Caki2 (cell line): ENCODE measurements at regions not wholly inside any gene's neighbourhood (a gene's known extent, or its start where the extent isn't known, plus 50 kb on each side); places are given as distances from the start of the nearest gene placed in this dataset.
A peak's percentile ranks its signal among the peaks of the same experiment; 100 is the strongest.

Experiments used
- DNase-seq: peaks from one replicate; pipeline ENCODE4 v3.0.0-alpha.2; 2015; ENCODE audit warnings: low read depth
- in situ Hi-C: cut with HindIII; loops from 2 replicates; pipeline ENCODE4 v1.10.0; 2016; ENCODE audit warnings: low sequenced_read_pairs, low pct_unique_long_range_greater_than_20kb, mixed read lengths

DNA sequence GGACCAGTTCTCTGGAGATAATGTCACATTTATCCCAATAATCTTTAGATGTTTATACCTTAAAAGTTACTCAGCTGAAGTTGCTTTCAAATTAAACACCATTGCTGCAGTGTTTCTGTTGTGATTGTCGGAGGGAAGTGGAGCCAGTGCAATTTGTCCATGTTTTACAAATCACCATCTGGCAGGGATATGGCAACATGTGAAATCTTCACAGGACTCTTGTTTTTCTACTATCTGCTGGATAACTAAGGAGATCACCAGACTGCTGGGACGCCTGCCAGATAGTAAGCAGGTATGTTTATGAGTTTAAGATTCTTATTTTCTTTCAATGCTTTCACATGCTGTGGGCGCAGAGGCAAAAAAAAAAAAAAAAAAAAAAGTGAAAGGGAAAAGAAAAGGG is 100.3 kb upstream of the SOX5 start:
- in situ Hi-C loops: no loop called here
- no peak for DNase-seq

DNA sequence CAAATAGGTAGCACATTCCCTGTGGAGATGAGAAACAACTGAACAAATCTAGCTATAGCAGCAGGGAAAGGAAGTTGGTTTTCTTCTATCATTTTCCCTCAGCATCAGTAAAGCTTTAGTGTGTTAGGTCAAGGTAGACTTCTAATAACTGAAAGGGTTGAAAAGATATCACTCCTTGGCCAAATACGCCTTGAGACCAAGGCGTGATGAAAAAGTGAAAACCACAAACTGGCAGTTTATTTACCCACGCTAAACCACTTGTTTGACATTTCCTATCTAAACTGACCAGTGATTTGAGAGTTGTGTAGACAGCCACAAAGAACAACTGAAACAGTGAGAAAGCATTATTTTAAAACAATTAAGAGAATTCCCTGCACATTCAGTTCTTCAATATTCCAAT is 99.6 kb upstream of the SOX5 start:
- no peak for DNase-seq

DNA sequence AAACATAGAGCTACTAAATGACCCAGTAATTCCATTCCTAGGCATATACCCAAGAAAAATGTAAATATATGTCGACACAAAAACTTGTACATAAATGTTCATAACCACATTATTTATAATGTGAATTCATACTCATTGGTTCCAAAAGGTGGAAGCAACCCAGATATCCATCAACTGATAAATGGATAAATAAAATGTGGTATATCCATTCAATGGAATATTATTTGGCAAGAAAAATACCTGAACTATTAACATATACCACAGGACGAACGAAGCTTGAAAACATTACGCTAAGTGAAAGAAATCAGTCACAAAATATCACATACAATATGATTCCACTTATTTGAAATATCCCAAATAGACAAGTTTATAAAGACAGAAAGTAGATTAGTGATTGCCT is 99.0 kb upstream of the SOX5 start:
- in situ Hi-C loops: no loop called here
- no peak for DNase-seq

More for the DNA sequence above, 99.6 kb upstream of the SOX5 start:
- in situ Hi-C loops: no loop called here

DNA sequence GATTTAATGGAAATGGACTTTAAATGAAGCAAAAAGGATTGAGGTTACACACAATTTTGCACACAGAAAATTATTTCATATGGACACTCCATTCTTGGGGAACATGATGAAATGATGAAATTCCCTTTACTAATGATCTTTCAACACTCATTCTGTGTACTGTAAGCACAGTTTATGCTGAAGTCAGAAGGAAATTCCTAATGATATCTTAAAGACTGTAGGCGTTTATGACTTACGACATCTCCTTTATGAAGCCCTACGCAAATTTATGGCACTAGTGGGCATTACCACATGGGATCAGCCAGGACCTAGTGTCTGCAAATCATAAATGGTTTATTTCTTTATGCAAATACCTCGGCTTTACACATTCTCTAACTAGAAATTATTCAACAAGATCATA is 97.9 kb upstream of the SOX5 start:
- in situ Hi-C loops: no loop called here
- no peak for DNase-seq

DNA sequence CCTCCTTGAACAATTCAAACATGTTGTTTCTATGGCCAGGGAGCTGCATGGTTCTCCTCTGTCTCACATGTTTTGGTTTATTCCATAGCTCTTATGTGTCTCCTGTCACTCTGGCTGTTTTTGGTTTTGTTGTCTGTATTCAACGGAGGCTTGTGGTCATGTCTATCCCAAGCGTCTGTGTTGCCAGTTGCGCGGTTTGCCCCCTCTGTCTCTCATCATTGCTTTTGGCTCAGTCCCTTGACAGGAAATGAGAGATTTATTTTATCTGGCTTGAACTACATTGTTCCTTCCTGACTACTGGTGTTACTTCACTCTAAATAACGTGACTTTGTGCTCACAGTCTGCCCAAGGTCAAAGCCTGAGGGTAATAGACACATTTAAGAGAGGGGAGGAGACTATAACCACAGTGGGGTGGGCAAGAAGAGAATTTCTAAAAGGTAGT is 96.4 kb upstream of the SOX5 start:
- in situ Hi-C loops: no loop called here
- DNase-seq: peak; percentile 39

DNA sequence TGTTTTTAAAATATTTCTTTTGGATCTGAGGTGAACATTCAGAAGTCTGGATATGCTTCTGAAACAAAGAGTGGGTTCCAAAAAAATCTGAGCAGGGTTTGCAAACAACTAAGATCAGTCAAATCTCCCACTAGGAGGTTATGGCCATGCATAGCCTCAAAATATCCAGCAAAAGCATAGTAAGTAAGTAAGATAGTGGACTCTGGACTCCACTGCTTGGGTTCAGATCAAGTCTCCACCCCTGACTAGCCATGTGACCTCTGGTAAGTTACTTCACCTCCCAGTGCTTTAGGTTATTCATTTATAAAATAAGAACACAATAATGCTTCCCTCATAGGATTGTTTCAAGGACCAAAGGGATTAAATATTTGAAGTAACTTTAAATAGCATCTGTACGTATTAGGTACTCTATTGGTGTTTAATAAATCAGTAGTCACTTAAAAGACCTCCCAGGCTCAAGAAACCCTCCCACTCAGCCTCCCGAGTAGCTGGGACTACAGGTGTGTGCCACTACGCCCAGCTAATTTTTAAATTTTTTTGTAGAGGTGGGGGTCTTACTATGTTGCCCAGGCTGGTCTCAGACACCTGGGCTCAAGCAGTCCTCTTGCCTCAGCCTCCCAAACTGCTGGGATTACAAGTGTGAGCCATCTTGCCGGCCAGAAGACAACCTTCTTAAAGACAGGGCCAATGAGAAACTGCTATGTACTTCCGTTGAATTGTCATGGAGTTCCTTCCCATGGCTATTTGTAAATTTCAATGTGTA is 95.7 kb upstream of the SOX5 start:
- DNase-seq: no peak
- in situ Hi-C loops: no loop called here

DNA sequence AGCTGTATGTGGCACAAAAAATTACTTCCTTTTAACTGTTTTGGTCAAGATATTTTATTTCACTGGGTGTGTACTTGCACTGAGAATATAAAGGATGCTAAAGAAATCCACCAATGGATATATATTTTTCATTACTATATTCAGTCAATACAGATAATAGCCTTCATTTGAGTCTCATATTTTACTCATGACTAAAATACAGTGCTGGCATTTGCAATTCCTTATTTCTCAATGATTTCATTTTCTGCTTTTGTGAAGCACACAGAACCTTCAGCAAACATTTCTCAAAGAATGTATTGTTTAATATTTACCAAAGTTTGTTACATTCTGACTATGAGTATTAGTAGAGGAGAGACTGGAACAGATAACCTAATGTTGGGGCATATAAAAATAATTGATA is 93.2 kb upstream of the SOX5 start:
- in situ Hi-C loops: no loop called here
- DNase-seq: no peak

DNA sequence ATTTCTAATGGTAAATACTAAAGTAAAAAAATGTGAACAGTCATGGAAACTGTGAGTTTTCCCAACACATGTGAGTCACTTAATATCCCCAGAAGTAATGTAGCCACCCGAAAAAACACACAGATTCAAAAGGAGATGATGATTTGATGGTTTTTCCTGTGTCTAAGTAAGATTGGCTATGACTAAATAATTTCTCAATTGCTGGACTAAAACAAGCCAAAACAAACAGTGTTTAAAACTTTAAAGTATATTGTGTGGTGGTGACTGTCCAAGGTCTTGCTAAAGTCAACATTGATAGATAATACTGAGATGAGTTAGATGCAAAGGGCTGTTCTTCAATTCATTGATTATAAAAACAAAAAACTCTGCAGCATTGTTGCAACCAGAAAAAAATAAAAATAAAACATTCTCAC is 89.6 kb upstream of the SOX5 start:
- in situ Hi-C loops: no loop called here
- DNase-seq: peak; percentile 33

DNA sequence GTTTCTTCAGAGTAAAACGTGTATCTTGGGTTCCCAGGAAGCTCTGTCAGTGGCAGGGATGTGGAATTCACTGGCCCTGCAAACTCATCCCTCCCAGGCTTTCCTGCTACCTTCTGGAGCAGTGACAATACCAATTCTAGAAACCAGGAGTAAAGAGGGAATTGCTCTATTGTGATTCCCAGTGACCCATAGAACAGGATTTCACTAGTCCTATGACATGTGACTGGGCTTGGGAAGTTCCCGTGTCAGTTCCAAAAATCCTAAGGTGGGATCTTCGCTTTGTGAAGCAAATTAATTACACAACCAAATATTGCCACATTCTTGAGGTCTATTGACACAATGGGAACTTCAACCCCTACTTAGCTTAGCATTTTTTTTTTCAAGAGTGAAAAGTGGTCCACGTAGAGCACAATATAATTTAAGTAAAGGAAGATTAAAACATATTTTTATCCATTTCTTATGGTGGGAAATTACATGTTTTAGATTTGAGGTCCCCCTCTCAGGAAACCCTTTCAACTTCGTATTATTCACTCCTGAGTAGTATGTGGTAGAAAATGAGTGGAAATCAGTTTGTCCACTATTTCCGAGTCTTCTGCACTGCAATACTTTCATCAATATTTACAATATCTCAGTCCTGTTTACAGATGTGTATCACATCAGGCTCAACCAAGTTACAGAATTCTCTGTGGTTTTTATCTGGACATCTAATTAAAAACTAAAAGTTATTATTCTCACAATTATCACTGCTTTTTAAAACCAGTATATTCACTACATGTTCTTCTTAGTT is 88.9 kb upstream of the SOX5 start:
- in situ Hi-C loops: no loop called here
- DNase-seq: no peak

DNA sequence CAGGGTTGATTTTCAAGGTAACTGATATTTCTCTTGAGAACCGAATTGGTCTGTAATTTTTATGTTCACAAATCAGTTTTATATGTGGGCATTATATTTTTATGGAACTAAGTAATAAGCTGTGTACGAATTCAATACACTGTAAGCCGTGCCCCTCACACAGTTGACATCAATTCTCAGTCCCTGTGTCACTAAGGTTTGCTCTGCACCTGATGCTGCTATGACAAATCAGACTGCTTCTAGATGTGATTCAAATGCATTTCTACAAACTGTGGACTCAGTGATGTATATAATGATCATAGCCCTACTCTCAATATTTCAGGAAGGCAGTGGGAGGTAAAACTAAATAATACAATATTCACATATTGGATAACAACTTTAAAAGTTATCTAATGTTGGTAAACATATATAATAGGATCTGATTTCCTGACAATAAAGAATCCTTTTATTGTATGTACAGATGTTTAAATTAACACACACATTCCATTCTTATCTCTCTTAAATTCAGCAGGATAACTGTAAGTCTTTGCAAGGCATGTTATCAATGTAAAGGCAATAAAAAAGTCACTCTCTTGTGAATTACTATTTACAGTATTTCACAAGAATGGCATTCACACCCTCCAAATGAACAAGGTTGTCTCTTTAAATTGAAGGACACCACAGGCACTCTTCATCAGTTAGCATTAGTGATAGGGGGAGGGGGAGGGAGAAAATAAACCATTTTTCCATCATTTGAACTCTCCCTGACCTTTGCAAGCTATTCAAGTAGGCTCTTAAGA is 87.2 kb upstream of the SOX5 start:
- in situ Hi-C loops: no loop called here
- no peak for DNase-seq

DNA sequence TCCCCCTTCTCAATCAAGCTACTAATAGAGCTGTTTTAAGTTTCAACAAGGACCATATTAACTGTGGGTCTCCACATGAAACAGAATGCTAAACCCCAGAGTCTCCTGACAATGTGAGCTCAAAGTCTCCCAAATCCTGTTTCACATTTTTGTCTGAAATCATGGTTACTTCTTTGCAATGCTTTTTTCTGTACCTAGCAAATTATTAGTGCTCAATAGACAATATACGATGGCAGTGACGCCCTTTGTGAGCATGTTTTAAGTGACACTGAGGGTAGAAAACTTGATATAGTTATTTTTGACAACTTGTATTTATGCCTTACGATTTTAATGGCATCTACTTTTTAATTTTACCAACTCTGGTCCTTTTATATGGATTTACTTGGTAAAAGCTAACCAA is 85.4 kb upstream of the SOX5 start:
- DNase-seq: no peak
- in situ Hi-C loops: no loop called here

DNA sequence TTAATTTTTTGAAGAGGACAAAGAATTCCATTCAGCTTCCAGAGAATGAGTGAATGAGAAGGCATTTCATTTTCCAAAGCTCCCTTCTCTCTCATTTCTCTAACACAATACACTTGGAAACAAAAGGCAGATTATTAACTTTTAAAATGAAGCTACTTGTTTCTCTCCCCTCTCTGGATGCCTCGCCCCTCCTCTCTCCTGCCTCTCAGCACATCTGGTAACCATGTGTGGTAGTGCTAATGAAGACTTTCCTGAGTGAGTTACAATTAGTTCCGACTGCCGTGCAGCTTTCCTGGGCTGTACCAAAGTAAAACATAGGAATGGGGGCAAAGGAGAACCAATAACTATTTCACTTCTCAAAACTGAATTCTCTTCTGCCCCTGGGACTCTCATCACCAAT is 84.7 kb upstream of the SOX5 start:
- in situ Hi-C loops: no loop called here

DNA sequence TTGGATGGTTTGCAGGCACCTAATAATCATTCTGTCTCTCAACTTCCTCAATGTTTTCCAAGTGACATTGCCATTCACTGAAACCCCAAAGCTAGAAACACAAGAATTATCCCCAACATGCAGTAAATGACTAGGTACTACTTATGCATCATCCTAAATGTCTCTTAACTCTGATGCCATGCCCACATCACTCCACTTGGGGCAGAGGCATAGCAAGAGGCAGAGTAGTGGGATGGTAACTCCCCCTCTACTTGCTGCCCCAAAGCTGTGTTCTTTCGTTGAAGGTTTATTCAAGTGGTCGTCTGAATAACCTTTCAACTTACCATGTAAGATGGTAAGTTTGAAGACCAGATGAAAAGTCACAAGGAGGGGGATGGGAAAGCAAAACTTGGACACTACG is 77.9 kb upstream of the SOX5 start:
- DNase-seq: no peak
- in situ Hi-C loops: no loop called here

More for the DNA sequence above, 84.7 kb upstream of the SOX5 start:
- DNase-seq: no peak

DNA sequence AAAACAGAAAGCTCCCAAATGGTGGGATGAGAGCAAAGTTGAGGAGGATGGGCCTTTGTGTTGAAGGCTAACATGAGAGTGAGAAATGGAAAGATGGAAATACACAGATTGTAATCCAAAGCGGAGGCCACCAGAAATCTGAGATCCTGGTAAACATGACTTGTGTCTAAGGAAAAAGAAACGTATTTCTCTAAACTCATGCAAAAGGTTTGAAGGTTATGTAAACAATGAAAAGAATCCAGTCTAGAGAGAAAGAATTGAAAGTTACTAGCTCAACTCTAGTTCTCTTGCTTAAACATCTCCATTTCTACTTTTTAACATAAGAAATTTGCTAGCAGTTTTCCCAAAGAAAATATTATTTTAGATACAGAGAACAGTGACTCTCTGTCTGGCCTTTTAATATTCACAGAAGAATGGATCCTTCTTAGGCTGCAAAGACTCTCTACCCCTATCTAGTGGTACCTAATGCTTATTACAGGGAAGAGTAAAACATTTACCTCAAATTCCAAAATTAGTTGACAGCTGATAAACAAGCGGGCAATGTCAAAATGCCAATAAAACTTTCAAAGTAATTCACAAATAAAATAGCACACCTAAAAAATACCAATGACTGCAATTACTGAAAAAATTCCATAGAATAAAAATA is 75.8 kb upstream of the SOX5 start:
- no peak for DNase-seq
- in situ Hi-C loops: no loop called here

DNA sequence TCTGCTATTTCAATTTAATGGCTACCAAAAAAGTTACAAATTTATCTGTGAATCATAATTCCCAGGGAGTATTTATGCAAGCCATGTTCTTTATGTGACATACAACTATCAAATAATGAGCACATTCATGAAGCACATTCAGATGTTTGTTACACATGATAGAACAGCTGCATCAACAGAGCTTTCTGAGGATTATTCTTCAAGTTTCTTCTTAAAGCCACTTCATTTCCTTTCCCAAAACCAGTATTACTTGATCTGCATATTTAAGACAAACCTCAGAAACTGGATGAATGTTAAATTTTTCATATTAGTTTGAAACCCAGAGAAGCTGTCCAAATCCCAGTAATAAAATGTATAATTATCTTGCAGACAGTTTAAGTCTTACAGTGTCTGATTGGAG is 73.6 kb upstream of the SOX5 start:
- in situ Hi-C loops: no loop called here
- no peak for DNase-seq

DNA sequence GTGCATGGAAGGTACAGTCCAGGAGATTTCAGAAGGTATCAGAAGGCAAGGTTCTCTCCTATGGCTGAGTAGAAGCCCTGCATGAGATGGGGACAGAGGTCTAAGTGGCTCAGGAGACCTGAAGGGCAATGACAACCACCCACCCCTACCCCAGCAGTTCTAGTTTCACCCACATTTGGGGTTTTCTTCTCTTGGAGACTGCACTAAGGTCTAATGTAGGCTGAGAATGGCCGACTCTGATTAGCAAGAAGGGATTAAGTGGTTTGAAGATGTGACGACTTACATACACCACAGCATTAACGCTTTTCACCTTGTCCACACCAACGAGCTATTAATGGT is 71.7 kb upstream of the SOX5 start:
- in situ Hi-C loops: no loop called here
- DNase-seq: no peak

DNA sequence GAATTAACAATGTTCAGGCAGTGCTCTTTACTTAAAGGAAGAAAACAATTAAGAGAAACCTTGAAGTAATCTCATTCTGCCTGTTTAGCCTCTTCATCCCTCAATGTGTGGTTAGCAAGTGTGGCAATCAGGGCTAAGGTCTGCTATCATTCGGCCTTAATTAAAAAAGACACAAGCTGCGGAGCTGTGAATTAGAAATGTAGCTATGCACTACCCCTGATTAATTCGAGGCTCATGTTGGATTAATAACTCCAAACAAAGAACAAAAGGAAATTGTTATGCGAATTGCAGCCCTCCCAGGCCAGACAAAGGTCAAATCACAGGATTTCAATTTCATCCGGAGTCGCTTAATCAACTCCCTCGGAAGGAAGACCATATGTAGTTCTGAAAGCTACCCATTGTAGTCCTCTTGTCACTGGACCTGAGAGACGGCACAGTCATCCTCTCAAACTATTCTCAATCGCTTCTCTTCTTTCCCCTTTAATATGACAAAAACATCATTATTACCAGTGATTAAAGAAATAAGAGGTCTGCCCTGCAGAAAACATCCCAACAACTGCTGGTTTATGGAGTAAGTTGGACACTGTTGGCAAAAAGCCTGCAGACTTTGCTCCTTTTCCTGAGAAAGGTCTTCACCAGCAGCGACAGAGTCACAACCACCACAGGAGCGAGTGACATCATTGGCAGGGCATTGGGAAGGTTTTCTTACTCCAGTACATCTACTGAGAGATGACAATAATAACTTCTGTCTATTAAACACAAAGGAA is 71.1 kb upstream of the SOX5 start:
- in situ Hi-C loops: no loop called here
- DNase-seq: no peak

DNA sequence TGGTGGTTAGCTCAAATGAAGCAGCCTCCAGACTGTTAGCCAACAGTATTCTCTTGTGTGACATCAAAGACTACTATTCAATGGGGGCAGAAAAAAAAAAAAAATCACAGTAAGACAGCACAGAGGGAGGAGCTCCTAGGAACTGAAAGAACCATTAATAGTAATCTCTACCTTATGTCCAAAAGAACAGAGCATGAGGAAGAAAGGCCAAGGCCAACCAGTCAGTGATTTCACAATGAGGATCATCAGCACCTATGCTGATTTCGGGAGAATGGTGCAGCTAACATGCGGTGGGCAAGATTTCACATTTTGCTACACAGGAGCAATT is 66.3 kb upstream of the SOX5 start:
- in situ Hi-C loops: no loop called here
- DNase-seq: no peak
